Brain pericyte (primary cell): ENCODE measurements at regions not wholly inside any gene's neighbourhood (a gene's known extent, or its start where the extent isn't known, plus 50 kb on each side); places are given as distances from the start of the nearest gene placed in this dataset.

Experiments used
- DNase-seq: peaks from one replicate; pipeline ENCODE4 v3.0.0-alpha.2; 2012; ENCODE audit warnings: low read depth, low spot score

- no peak for DNase-seq
Measured at GRCh38 chr4:62162606-62163005, 962.5 kb downstream of the ADGRL3 start.

DNA sequence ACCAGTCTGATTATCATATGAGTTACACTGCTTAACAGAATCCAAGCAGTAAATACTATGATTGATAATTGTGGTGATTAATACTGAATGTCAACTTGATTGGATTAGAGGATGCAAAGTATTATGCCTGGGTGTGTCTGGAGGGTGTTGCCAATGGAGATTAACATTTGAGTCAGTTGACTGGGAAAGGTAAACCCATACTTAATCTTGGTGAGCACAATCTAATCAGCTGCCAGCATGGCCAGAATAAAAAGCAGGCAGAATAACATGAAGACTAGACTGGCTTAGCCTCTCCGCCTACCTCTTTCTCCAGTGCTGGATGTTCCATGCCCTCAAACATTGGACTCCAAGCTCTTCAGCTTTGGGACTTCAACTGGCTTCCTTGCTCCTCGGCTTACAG, 961.3 kb downstream of the ADGRL3 start:
- DNase-seq = no peak

GRCh38 chr4:62159876-62160275, 959.8 kb downstream of the ADGRL3 start:
- no peak for DNase-seq

DNA sequence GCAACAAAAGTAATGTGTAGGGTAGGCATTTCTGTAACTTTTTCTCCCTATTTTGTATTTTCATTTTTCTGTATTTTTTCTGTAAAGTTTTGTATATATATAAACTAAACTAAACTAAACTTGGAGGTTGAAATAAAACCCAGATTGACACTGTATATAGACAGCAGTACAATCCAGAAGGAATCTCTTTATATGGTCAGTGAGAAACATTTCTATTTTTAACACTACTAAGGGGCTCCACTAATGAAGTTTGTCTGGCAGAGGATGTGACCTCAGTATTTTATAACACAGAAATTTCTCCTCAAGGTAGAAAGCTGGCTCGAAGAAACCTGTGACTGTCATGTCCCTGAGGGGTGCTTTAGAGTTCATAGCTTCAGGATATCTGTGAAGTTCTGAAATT, 959.2 kb downstream of the ADGRL3 start:
- DNase-seq = no peak

GRCh38 chr4:62156205-62156604, 956.1 kb downstream of the ADGRL3 start:
- DNase-seq = no peak

GRCh38 chr4:62145276-62145675, 945.1 kb downstream of the ADGRL3 start:
- DNase-seq = no peak

- DNase-seq = no peak
Measured at GRCh38 chr4:62144431-62144830, 944.3 kb downstream of the ADGRL3 start.

- no peak for DNase-seq
Measured at GRCh38 chr4:62135565-62136156, 935.5 kb downstream of the ADGRL3 start.

GRCh38 chr4:62133977-62134376, 933.9 kb downstream of the ADGRL3 start:
- DNase-seq = no peak

DNA sequence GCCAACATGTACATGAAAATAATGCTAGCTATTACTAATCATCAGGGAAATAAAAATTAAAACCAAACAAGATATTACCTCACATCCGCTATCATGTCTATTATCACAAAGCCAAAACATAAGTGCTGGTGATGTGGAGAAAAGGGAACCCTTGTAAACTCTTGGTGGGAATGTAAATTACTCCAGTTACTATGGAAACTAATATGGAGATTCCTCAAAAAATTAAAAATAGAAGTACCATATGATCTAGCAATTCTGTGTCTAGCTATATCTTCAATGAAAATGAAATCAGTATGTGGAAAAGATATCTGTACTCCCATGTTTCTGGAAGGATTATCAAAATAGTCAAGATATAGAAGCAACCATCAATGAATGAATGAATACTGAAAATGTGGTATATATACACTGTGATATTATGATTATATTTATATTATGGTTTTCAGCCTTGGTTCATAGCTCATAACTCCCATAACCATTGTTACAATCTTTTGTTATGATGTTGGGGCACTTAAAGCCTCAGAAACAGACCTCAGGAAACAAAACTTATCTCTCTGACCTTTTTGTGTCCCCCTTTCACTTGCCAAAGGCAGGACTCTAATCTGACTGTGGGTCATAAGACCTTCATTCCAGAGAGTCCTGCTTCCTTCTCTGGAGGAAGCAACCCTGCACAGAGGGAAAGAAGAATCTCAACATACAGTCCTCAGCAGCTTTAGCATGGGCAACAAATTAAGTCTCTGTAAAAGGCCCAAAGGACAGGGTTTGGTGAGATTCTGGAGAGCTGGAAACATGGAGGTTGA, 933.2 kb downstream of the ADGRL3 start:
- DNase-seq = no peak

DNA sequence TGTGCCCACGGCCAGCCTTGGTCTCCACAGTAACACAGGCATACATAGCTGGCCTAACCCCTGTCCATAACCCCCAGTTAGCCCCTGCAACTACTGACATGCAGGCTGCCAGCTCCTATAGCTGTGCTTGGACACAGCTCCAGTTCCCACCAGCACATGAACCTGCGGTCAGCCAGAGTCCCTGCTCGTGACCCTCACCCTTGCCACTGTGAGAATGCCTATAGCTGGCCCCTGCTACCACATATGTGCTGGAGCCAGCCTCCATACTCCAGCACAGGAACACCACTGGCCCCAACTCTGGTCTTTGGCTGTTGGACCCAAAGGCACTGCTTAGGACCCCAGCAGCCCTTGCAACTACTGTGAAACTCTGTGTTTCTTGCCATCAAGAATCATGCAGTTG, 930.9 kb downstream of the ADGRL3 start:
- no peak for DNase-seq

DNA sequence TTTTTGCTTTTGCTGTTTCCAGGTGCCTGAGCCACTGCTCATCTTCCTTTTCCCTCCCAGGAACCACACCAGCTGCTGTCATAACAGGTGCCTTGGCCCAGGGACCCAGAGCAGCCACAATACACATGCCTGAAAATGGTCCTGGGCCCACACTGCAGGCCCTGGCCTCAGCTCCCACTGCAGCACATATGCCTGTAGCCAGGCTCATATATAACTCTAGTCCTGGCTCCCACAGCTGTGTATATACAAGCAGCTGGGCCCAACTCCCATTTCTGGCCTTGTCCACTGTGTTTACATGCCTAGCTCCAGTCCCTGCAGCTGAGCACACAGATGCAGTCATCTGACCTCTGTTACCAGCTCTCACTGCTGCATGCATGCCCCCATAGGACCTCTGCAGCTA, 930.5 kb downstream of the ADGRL3 start:
- no peak for DNase-seq

DNA sequence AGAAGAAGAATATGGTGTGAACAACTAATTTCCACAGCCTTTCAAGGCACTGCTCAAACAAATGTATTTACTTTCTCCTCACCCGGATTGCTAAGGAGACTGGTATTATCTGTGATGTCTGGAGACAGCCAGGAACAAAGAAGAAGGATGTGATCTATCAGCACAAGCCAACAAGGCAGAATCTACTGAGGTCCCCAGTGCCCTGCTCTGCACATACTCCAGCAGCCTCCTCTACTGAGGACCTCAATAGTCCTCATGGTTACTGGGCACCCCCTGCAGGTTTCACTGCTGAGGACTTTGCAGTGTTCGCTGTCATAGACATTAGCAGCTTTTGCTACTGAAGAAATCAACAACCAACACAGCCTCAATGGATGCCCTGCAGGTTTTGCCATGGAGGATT, 930.1 kb downstream of the ADGRL3 start:
- DNase-seq = no peak
